ENCODE measurements at regions not wholly inside any gene's neighbourhood (a gene's known extent, or its start where the extent isn't known, plus 50 kb on each side); places are given as distances from the start of the nearest gene placed in this dataset.

DNA sequence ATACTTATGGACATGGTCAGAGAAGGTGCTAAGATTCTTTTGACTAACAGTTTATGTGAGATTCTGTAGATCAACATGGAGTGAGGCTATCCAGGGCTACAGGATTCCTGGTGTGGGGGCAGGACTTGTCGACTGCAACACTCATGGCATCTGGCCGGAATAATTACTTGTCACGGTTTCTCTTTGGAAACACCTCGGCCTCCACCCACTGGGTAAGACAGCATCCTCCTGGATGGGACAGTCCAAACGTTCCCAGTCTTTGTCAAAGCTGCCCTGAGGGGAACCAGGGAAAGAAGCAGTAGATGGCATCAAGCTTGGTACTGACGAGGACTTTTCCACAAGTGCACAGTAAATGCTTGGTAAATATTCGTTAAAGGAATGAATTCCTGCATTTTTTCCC, 762.8 kb downstream of the BRD1 start:
- Histone ChIP-seq H3K27me3 (ENCODE audit: control insufficient read depth in 1 of 2, insufficient read depth in 2 of 2, low read length in 2 of 2) (peaks cover 0 to 5% of the 10 kb centered on the region in 2 donors), H3K9ac (ENCODE audit: low read depth in 1 of 2, low read length in 2 of 2) (no peak overlapping the region), H3K27ac (ENCODE audit: low read depth, low read length) (no peak overlapping the region), H3K4me3 (ENCODE audit: low read depth in 1 of 2, low read length in 2 of 2) (no peak overlapping the region), H3K36me3 (ENCODE audit: control insufficient read depth in 1 of 2, insufficient read depth in 2 of 2, low read length in 2 of 2) (no peaks in the 10 kb centered on the region), H3K9me3 (ENCODE audit: control insufficient read depth in 1 of 2, low read length in 2 of 2) (no peaks in the 10 kb centered on the region), H3K4me1 (ENCODE audit: control insufficient read depth in 1 of 2, insufficient read depth in 2 of 2, low read length in 2 of 2) (no peaks in the 10 kb centered on the region)

DNA sequence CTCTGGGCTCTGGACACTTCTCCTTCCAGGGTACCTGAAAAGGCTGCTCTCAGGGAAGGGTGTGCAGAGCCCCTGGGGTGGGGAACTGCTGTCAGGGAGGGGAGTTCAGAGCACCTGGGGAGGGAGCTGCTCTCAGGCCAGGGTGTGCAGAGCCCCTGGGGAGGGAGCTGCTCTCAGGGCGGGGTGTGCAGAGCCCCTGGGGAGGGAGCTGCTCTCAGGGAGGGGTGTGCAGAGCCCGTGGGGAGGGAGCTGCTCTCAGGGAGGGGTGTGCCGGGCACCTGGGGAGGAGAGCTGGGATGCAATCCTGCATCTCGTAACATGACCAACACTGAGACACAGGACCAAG, 764.2 kb downstream of the BRD1 start:
- Histone ChIP-seq H3K4me1 (ENCODE audit: control insufficient read depth in 1 of 2, insufficient read depth in 2 of 2, low read length in 2 of 2) (no peaks in the 10 kb centered on the region), H3K4me3 (ENCODE audit: low read depth in 1 of 2, low read length in 2 of 2) (no peak overlapping the region), H3K27ac (ENCODE audit: low read depth, low read length) (no peak overlapping the region), H3K9ac (ENCODE audit: low read depth in 1 of 2, low read length in 2 of 2) (no peak overlapping the region), H3K36me3 (ENCODE audit: control insufficient read depth in 1 of 2, insufficient read depth in 2 of 2, low read length in 2 of 2) (no peaks in the 10 kb centered on the region), H3K27me3 (ENCODE audit: control insufficient read depth in 1 of 2, insufficient read depth in 2 of 2, low read length in 2 of 2) (peaks cover 0 to 5% of the 10 kb centered on the region in 2 donors), H3K9me3 (ENCODE audit: control insufficient read depth in 1 of 2, low read length in 2 of 2) (no peaks in the 10 kb centered on the region)

DNA sequence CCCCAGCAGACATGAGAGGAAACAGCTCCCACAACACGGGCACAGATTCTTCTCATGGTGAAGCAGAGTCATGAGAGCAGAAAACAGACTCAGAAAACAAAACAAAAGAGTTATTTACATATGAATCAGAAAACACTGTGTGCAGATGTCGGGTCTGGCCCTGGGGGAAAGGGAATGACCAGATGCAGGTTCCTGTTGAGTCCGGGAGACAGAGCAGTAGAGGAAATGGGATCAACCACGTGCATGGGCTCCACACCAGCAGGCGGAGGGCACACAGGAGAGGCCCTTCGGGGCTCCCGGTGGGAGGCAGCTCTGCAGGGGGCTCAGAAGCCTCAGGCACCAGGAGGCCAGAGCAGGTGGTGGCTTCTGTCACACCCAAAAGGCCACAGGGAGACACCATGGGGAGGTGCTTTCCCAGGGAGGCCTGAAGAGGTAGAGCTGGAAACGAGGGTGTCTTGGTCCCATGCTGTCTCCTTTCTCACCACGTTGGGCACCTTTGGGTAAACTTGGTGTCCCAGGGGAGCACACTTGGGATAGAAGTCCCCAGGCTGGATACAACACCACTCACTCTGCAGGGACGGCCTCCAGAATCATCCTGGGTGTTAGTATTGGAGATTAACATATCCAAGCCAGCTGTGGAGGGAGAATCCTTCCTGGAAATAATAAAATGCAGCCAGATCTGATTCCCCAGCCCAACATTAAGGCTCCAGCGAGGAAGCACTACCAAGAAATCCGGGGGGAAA, 764.7 kb downstream of the BRD1 start:
- Histone ChIP-seq H3K4me1 (ENCODE audit: control insufficient read depth in 1 of 2, insufficient read depth in 2 of 2, low read length in 2 of 2) (no peaks in the 10 kb centered on the region), H3K27ac (ENCODE audit: low read depth, low read length) (no peak overlapping the region), H3K27me3 (ENCODE audit: control insufficient read depth in 1 of 2, insufficient read depth in 2 of 2, low read length in 2 of 2) (peaks cover 0 to 5% of the 10 kb centered on the region in 2 donors), H3K36me3 (ENCODE audit: control insufficient read depth in 1 of 2, insufficient read depth in 2 of 2, low read length in 2 of 2) (no peaks in the 10 kb centered on the region), H3K4me3 (ENCODE audit: low read depth in 1 of 2, low read length in 2 of 2) (no peak overlapping the region), H3K9ac (ENCODE audit: low read depth in 1 of 2, low read length in 2 of 2) (no peak overlapping the region), H3K9me3 (ENCODE audit: control insufficient read depth in 1 of 2, low read length in 2 of 2) (no peaks in the 10 kb centered on the region)

DNA sequence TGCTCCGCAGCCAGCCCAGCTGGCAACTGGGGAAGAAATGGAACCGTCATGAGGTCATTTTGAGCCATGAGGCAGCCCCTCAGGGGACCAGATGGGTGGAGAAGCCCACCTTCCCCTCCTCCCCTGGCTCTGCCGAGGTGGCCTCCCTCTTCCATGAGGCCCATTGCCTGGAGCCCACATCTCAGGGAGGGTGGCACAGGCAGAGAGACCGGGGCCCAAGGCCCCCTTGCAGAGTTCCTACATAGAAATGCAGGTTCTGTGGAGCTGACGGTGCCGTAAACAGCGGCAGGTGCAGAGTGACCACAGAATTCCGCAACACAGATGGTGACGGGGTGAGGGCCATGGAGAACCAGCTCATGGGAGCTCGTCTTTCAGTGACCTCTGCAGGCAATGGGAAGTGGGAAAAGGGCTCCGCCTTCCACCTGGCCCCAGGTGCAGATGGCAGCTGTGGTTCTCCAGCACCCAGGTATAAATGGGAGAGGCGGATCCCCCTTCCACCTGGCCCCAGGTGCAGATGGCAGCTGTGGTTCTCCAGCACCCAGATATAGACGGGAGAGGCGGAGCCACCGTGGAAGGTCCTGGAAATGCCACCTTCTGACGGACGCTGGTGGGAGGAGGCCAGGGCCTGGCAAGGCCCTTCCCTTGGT, 765.4 kb downstream of the BRD1 start:
- H3K27ac ChIP-seq (ENCODE audit: low read depth, low read length) = no peak overlapping the region
- no peaks in the 10 kb centered on the region for H3K9me3 ChIP-seq (ENCODE audit: control insufficient read depth in 1 of 2, low read length in 2 of 2)
- peaks cover 0 to 5% of the 10 kb centered on the region in 2 donors for H3K27me3 ChIP-seq (ENCODE audit: control insufficient read depth in 1 of 2, insufficient read depth in 2 of 2, low read length in 2 of 2)
- no peaks in the 10 kb centered on the region for H3K36me3 ChIP-seq (ENCODE audit: control insufficient read depth in 1 of 2, insufficient read depth in 2 of 2, low read length in 2 of 2)
- no peak overlapping the region for H3K4me3 ChIP-seq (ENCODE audit: low read depth in 1 of 2, low read length in 2 of 2)
- H3K4me1 ChIP-seq (ENCODE audit: control insufficient read depth in 1 of 2, insufficient read depth in 2 of 2, low read length in 2 of 2) = no peaks in the 10 kb centered on the region
- no peak overlapping the region for H3K9ac ChIP-seq (ENCODE audit: low read depth in 1 of 2, low read length in 2 of 2)

- H3K4me3 ChIP-seq (ENCODE audit: low read depth in 1 of 2, low read length in 2 of 2) = no peak overlapping the region
- H3K4me1 ChIP-seq (ENCODE audit: control insufficient read depth in 1 of 2, insufficient read depth in 2 of 2, low read length in 2 of 2) = no peaks in the 10 kb centered on the region
- H3K9ac ChIP-seq (ENCODE audit: low read depth in 1 of 2, low read length in 2 of 2) = no peak overlapping the region
- H3K9me3 ChIP-seq (ENCODE audit: control insufficient read depth in 1 of 2, low read length in 2 of 2) = no peaks in the 10 kb centered on the region
- H3K27me3 ChIP-seq (ENCODE audit: control insufficient read depth in 1 of 2, insufficient read depth in 2 of 2, low read length in 2 of 2) = no peaks in the 10 kb centered on the region
- no peak overlapping the region for H3K27ac ChIP-seq (ENCODE audit: low read depth, low read length)
- no peaks in the 10 kb centered on the region for H3K36me3 ChIP-seq (ENCODE audit: control insufficient read depth in 1 of 2, insufficient read depth in 2 of 2, low read length in 2 of 2)
These were observed 769.8 kb downstream of the BRD1 start for GRCh38 chr22:49057910-49058309.

- no peaks in the 10 kb centered on the region for H3K9me3 ChIP-seq (ENCODE audit: control insufficient read depth in 1 of 2, low read length in 2 of 2)
- no peak overlapping the region for H3K27ac ChIP-seq (ENCODE audit: low read depth, low read length)
- H3K27me3 ChIP-seq (ENCODE audit: control insufficient read depth in 1 of 2, insufficient read depth in 2 of 2, low read length in 2 of 2) = no peaks in the 10 kb centered on the region
- H3K4me1 ChIP-seq (ENCODE audit: control insufficient read depth in 1 of 2, insufficient read depth in 2 of 2, low read length in 2 of 2) = no peaks in the 10 kb centered on the region
- no peak overlapping the region for H3K4me3 ChIP-seq (ENCODE audit: low read depth in 1 of 2, low read length in 2 of 2)
- H3K9ac ChIP-seq (ENCODE audit: low read depth in 1 of 2, low read length in 2 of 2) = no peak overlapping the region
- no peaks in the 10 kb centered on the region for H3K36me3 ChIP-seq (ENCODE audit: control insufficient read depth in 1 of 2, insufficient read depth in 2 of 2, low read length in 2 of 2)
These were observed 771.4 kb downstream of the BRD1 start for GRCh38 chr22:49056301-49056700.

DNA sequence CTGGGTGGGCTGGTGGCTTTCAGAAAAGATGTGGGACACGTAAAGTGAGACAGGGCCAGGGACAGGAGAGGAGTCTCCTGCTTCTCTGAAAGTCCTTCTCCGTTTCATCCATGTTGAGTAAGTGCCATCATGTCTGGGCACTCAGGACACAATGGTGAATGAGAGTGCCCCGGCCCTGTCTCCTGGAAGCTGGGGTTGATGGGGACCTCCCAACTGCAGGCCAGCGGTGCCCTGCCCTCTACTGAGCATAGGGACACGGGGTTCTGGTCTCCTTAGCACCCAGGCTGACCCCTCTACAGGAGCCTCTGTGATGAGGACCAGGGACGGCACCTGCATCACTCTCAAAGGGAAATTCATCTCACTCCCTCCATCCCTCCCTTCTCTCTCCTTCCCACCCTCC, 772.3 kb downstream of the BRD1 start:
- Histone ChIP-seq H3K27me3 (ENCODE audit: control insufficient read depth in 1 of 2, insufficient read depth in 2 of 2, low read length in 2 of 2) (no peaks in the 10 kb centered on the region), H3K9ac (ENCODE audit: low read depth in 1 of 2, low read length in 2 of 2) (no peak overlapping the region), H3K27ac (ENCODE audit: low read depth, low read length) (no peak overlapping the region)

DNA sequence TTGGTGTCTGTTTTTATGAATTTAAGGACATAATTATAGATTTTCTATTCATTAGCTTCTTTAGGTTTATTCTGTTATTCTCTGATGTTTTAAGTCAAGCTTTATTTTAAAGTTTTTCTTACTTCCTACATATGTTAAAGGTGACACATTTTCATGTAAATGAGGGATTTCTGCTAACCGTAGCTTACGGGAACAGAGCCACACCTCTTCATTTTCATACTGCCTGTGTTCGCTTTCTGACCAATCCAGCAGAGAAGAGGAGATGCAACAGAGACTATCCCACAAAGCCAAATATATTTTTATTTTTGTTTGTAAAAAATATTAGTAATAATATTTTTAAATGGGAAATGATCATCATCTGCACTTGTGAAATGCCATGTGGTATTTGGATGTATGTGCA, 774.1 kb downstream of the BRD1 start:
- Histone ChIP-seq H3K4me1 (ENCODE audit: control insufficient read depth in 1 of 2, insufficient read depth in 2 of 2, low read length in 2 of 2) (no peaks in the 10 kb centered on the region), H3K27me3 (ENCODE audit: control insufficient read depth in 1 of 2, insufficient read depth in 2 of 2, low read length in 2 of 2) (peaks cover 0 to under 1% of the 10 kb centered on the region in 2 donors), H3K36me3 (ENCODE audit: control insufficient read depth in 1 of 2, insufficient read depth in 2 of 2, low read length in 2 of 2) (no peaks in the 10 kb centered on the region), H3K9me3 (ENCODE audit: control insufficient read depth in 1 of 2, low read length in 2 of 2) (no peaks in the 10 kb centered on the region), H3K27ac (ENCODE audit: low read depth, low read length) (no peak overlapping the region), H3K4me3 (ENCODE audit: low read depth in 1 of 2, low read length in 2 of 2) (no peak overlapping the region), H3K9ac (ENCODE audit: low read depth in 1 of 2, low read length in 2 of 2) (no peak overlapping the region)

More for the DNA sequence above, 772.3 kb downstream of the BRD1 start:
- Histone ChIP-seq H3K4me1 (ENCODE audit: control insufficient read depth in 1 of 2, insufficient read depth in 2 of 2, low read length in 2 of 2) (no peaks in the 10 kb centered on the region), H3K4me3 (ENCODE audit: low read depth in 1 of 2, low read length in 2 of 2) (no peak overlapping the region), H3K36me3 (ENCODE audit: control insufficient read depth in 1 of 2, insufficient read depth in 2 of 2, low read length in 2 of 2) (no peaks in the 10 kb centered on the region), H3K9me3 (ENCODE audit: control insufficient read depth in 1 of 2, low read length in 2 of 2) (no peaks in the 10 kb centered on the region)

GRCh38 chr22:49052560-49052959, 775.1 kb downstream of the BRD1 start:
- H3K36me3 ChIP-seq (ENCODE audit: control insufficient read depth in 1 of 2, insufficient read depth in 2 of 2, low read length in 2 of 2) = no peaks in the 10 kb centered on the region
- peaks cover 0 to 3% of the 10 kb centered on the region in 2 donors for H3K27me3 ChIP-seq (ENCODE audit: control insufficient read depth in 1 of 2, insufficient read depth in 2 of 2, low read length in 2 of 2)
- no peak overlapping the region for H3K27ac ChIP-seq (ENCODE audit: low read depth, low read length)
- no peak overlapping the region for H3K4me3 ChIP-seq (ENCODE audit: low read depth in 1 of 2, low read length in 2 of 2)
- H3K9ac ChIP-seq (ENCODE audit: low read depth in 1 of 2, low read length in 2 of 2) = no peak overlapping the region
- no peaks in the 10 kb centered on the region for H3K4me1 ChIP-seq (ENCODE audit: control insufficient read depth in 1 of 2, insufficient read depth in 2 of 2, low read length in 2 of 2)
- H3K9me3 ChIP-seq (ENCODE audit: control insufficient read depth in 1 of 2, low read length in 2 of 2) = no peaks in the 10 kb centered on the region

- no peaks in the 10 kb centered on the region for H3K4me1 ChIP-seq (ENCODE audit: control insufficient read depth in 1 of 2, insufficient read depth in 2 of 2, low read length in 2 of 2)
- no peaks in the 10 kb centered on the region for H3K36me3 ChIP-seq (ENCODE audit: control insufficient read depth in 1 of 2, insufficient read depth in 2 of 2, low read length in 2 of 2)
- peaks cover 0 to 3% of the 10 kb centered on the region in 2 donors for H3K27me3 ChIP-seq (ENCODE audit: control insufficient read depth in 1 of 2, insufficient read depth in 2 of 2, low read length in 2 of 2)
- H3K4me3 ChIP-seq (ENCODE audit: low read depth in 1 of 2, low read length in 2 of 2) = peak overlapping the region; percentile 28 to 49
- H3K27ac ChIP-seq (ENCODE audit: low read depth, low read length) = no peak overlapping the region
- H3K9me3 ChIP-seq (ENCODE audit: control insufficient read depth in 1 of 2, low read length in 2 of 2) = no peaks in the 10 kb centered on the region
- no peak overlapping the region for H3K9ac ChIP-seq (ENCODE audit: low read depth in 1 of 2, low read length in 2 of 2)
These were observed 775.6 kb downstream of the BRD1 start for GRCh38 chr22:49052023-49052538.

Data from duodenal mucosa (tissue), 2 donors.